ENCODE measurements at regions not wholly inside any gene's neighbourhood (a gene's known extent, or its start where the extent isn't known, plus 50 kb on each side); places are given as distances from the start of the nearest gene placed in this dataset.
A peak's percentile ranks its signal among the peaks of the same experiment; 100 is the strongest.
"Not testable (repeated sequence)": the region's sequence is repeated elsewhere in the genome, so short reads cannot be mapped to it uniquely, and the experiment has no call there.

GRCh38 chr5:166679331-166679730 lies 1612.1 kb upstream of the WWC1 start:
- DNase-seq (ENCODE audit: low read depth, low spot score): no peak
- no peak overlapping the region for H3K27ac ChIP-seq

GRCh38 chr5:166695326-166695725 lies 1596.1 kb upstream of the WWC1 start:
- no peak overlapping the region for H3K27ac ChIP-seq
- no peak for DNase-seq (ENCODE audit: low read depth, low spot score)

GRCh38 chr5:166708291-166708690 lies 1583.2 kb upstream of the WWC1 start:
- no peak overlapping the region for H3K27ac ChIP-seq
- DNase-seq (ENCODE audit: low read depth, low spot score): no peak

GRCh38 chr5:166709691-166710090 lies 1581.8 kb upstream of the WWC1 start:
- no peak for DNase-seq (ENCODE audit: low read depth, low spot score)
- H3K27ac ChIP-seq: no peak overlapping the region

GRCh38 chr5:166710271-166710670 lies 1581.2 kb upstream of the WWC1 start:
- no peak overlapping the region for H3K27ac ChIP-seq
- no peak for DNase-seq (ENCODE audit: low read depth, low spot score)

GRCh38 chr5:166712447-166713185 lies 1578.8 kb upstream of the WWC1 start:
- no peak overlapping the region for H3K27ac ChIP-seq
- DNase-seq (ENCODE audit: low read depth, low spot score): no peak

- DNase-seq (ENCODE audit: low read depth, low spot score): no peak
- no peak overlapping the region for H3K27ac ChIP-seq
These were observed 1578.2 kb upstream of the WWC1 start for GRCh38 chr5:166713295-166713694.

- DNase-seq (ENCODE audit: low read depth, low spot score): no peak
- H3K27ac ChIP-seq: no peak overlapping the region
These were observed 1574.5 kb upstream of the WWC1 start for GRCh38 chr5:166716856-166717492.

GRCh38 chr5:166719991-166720390 lies 1571.5 kb upstream of the WWC1 start:
- no peak for DNase-seq (ENCODE audit: low read depth, low spot score)
- peak overlapping the region; percentile 49 for H3K27ac ChIP-seq

GRCh38 chr5:166722939-166723338 lies 1568.5 kb upstream of the WWC1 start:
- H3K27ac ChIP-seq: peak overlapping the region; percentile 92
- peak; percentile 84 for DNase-seq (ENCODE audit: low read depth, low spot score)

- H3K27ac ChIP-seq: peak overlapping the region; percentile 92
- no peak for DNase-seq (ENCODE audit: low read depth, low spot score)
These were observed 1567.2 kb upstream of the WWC1 start for GRCh38 chr5:166724284-166724683.

- no peak for DNase-seq (ENCODE audit: low read depth, low spot score)
- H3K27ac ChIP-seq: no peak overlapping the region
These were observed 1565.9 kb upstream of the WWC1 start for GRCh38 chr5:166725593-166725992.

GRCh38 chr5:166726406-166726805 lies 1565.0 kb upstream of the WWC1 start:
- DNase-seq (ENCODE audit: low read depth, low spot score): no peak
- H3K27ac ChIP-seq: no peak overlapping the region

GRCh38 chr5:166742951-166743350 lies 1548.5 kb upstream of the WWC1 start:
- H3K27ac ChIP-seq; DNase-seq (ENCODE audit: low read depth, low spot score): not testable (repeated sequence)

GRCh38 chr5:166746506-166746905 lies 1544.9 kb upstream of the WWC1 start:
- DNase-seq (ENCODE audit: low read depth, low spot score): no peak
- H3K27ac ChIP-seq: no peak overlapping the region

GRCh38 chr5:166750376-166750775 lies 1541.1 kb upstream of the WWC1 start:
- no peak for DNase-seq (ENCODE audit: low read depth, low spot score)
- no peak overlapping the region for H3K27ac ChIP-seq

- no peak overlapping the region for H3K27ac ChIP-seq
- DNase-seq (ENCODE audit: low read depth, low spot score): no peak
These were observed 1533.3 kb upstream of the WWC1 start for GRCh38 chr5:166758151-166758550.

- no peak for DNase-seq (ENCODE audit: low read depth, low spot score)
These were observed 1523.6 kb upstream of the WWC1 start for GRCh38 chr5:166767858-166768257.

GRCh38 chr5:166768536-166768935 lies 1522.9 kb upstream of the WWC1 start:
- DNase-seq (ENCODE audit: low read depth, low spot score): no peak

More at GRCh38 chr5:166767858-166768257, 1523.6 kb upstream of the WWC1 start:
- no peak overlapping the region for H3K27ac ChIP-seq

GRCh38 chr5:166772770-166773169 lies 1518.7 kb upstream of the WWC1 start:
- no peak for DNase-seq (ENCODE audit: low read depth, low spot score)
- H3K27ac ChIP-seq: no peak overlapping the region

More at GRCh38 chr5:166768536-166768935, 1522.9 kb upstream of the WWC1 start:
- no peak overlapping the region for H3K27ac ChIP-seq

- H3K27ac ChIP-seq: no peak overlapping the region
- no peak for DNase-seq (ENCODE audit: low read depth, low spot score)
These were observed 1509.7 kb upstream of the WWC1 start for GRCh38 chr5:166781737-166782136.

- DNase-seq (ENCODE audit: low read depth, low spot score): no peak
- no peak overlapping the region for H3K27ac ChIP-seq
These were observed 1506.8 kb upstream of the WWC1 start for GRCh38 chr5:166784545-166785078.
